H1 (cell line): ENCODE measurements at regions not wholly inside any gene's neighbourhood (a gene's known extent, or its start where the extent isn't known, plus 50 kb on each side); places are given as distances from the start of the nearest gene placed in this dataset.

Source experiments
- CEBPB ChIP-seq: IDR thresholded peaks from 2 replicates; pipeline ENCODE4 v1.6.1; 2012; ENCODE audit warnings: low read depth, low read length
- CREB1 ChIP-seq: IDR thresholded peaks from 2 replicates; pipeline ENCODE4 v1.6.1; 2012; ENCODE audit warnings: inconsistent platforms
- EGR1 ChIP-seq: IDR thresholded peaks from 2 replicates; pipeline ENCODE4 v1.6.1; 2011; ENCODE audit warnings: low read depth, low read length, borderline replicate concordance
- EZH2 ChIP-seq: fragments of 200-600 bp; sonication (generic); IDR thresholded peaks from 2 replicates; pipeline ENCODE4 v1.7.1; 2012; ENCODE audit warnings: low read depth, mild to moderate bottlenecking, moderate library complexity, low read length, inconsistent platforms; ENCODE audit not compliant: severe bottlenecking
- GABPA ChIP-seq: IDR thresholded peaks from 2 replicates; pipeline ENCODE4 v1.6.1; 2011; ENCODE audit warnings: mild to moderate bottlenecking, low read length, moderate library complexity, borderline replicate concordance; ENCODE audit not compliant: insufficient read depth
- HDAC2 ChIP-seq, 2 experiments: fragments of 300-600 bp in 1 of 2; sonication (generic) in 1 of 2; IDR thresholded peaks; 2 replicates each; pipeline ENCODE4 v1.6.1; 2011 to 2012; ENCODE audit warnings: low read depth in 2 of 2, low read length in 2 of 2, mild to moderate bottlenecking in 2 of 2, moderate library complexity in 2 of 2, borderline replicate concordance in 1 of 2, inconsistent platforms in 1 of 2
- POLR2A ChIP-seq, 2 experiments: IDR thresholded peaks; 1 replicate in 1 of 2; 2 replicates in 1 of 2; pipeline ENCODE4 v1.6.1; 2011; ENCODE audit warnings: low read depth in 2 of 2, low read length in 2 of 2, mild to moderate bottlenecking in 2 of 2; ENCODE audit errors: control extremely low read depth in 1 of 2
- POLR2AphosphoS5 ChIP-seq: IDR thresholded peaks from 2 replicates; pipeline ENCODE4 v1.6.1; 2011; ENCODE audit warnings: low read depth, low read length
- SIRT6 ChIP-seq: IDR thresholded peaks from one replicate; pipeline ENCODE4 v1.7.1; 2012; ENCODE audit warnings: low read length, inconsistent platforms
- ZNF274 ChIP-seq: IDR thresholded peaks from 2 replicates; pipeline ENCODE4 v1.7.0; 2012; ENCODE audit warnings: low read length, borderline replicate concordance; ENCODE audit errors: extremely low read depth
- TF ChIP-seq, protein P1 (sequence below), 3 experiments: IDR thresholded peaks; 1 replicate in 2 of 3; 2 replicates in 1 of 3; pipeline versions ENCODE4 v1.5.1 to v1.6.1; 2011; ENCODE audit warnings: low read length in 3 of 3, mild to moderate bottlenecking in 3 of 3, inconsistent platforms in 2 of 3, low read depth in 1 of 3, moderate library complexity in 1 of 3; ENCODE audit not compliant: insufficient read depth in 1 of 3; ENCODE audit errors: control extremely low read depth in 1 of 3
- TF ChIP-seq, protein P2 (sequence below): IDR thresholded peaks from 2 replicates; pipeline ENCODE4 v1.6.1; 2012; ENCODE audit warnings: inconsistent platforms

DNA sequence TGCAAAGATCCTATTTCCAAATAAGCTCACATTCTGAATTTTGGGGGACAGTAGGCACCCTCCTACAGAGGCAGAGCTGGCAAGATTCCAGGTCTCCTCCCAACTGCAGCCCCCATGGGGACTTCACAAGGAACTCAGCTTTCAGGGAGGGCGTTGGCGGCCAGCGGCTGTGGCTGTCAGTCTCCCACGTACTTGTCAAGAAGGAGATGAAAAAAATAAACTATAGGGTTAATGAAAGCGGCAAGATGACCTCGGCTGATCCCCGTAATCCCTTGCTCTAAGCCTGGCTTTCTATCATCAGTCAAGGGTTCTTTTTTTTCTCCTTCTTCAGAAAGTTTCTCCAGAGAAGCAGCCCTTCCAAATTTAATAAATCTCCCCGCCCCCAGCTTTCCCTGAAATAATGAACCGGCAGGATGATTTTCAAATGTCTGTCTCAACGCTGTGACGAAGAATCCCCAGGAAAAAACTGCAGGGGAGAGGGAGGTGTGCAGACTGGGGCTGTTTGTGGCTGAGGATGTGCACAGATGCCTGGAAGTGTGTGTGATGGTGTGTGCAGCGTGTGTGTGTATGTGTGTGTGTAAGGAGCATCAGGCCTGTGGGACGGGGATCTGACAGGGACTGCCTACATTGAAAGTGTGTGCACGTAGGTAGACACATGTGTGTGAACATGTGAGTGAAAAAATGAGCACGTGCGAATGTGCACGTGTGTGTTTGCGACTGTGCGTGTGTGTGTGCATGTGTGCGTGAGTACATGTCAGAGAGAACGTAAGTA is 78.7 kb downstream of the SLC2A10 start:
- TF ChIP-seq GABPA (no peak), EZH2 (no peak), SIRT6 (no peak), POLR2A (IDR thresholded peaks at IDR 0.05; ENCODE audit: control extremely low read depth in 1 of 2, low read depth in 2 of 2, low read length in 2 of 2) (no peak), EGR1 (no peak), ZNF274 (no peak), CREB1 (no peak), CEBPB (no peak), HDAC2 (IDR thresholded peaks at IDR 0.05; ENCODE audit: borderline replicate concordance in 1 of 2, low read depth in 2 of 2, low read length in 2 of 2) (no peak), POLR2AphosphoS5 (no peak)
- TF ChIP-seq, protein P1, sequence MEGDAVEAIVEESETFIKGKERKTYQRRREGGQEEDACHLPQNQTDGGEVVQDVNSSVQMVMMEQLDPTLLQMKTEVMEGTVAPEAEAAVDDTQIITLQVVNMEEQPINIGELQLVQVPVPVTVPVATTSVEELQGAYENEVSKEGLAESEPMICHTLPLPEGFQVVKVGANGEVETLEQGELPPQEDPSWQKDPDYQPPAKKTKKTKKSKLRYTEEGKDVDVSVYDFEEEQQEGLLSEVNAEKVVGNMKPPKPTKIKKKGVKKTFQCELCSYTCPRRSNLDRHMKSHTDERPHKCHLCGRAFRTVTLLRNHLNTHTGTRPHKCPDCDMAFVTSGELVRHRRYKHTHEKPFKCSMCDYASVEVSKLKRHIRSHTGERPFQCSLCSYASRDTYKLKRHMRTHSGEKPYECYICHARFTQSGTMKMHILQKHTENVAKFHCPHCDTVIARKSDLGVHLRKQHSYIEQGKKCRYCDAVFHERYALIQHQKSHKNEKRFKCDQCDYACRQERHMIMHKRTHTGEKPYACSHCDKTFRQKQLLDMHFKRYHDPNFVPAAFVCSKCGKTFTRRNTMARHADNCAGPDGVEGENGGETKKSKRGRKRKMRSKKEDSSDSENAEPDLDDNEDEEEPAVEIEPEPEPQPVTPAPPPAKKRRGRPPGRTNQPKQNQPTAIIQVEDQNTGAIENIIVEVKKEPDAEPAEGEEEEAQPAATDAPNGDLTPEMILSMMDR (IDR thresholded peaks at IDR 0.05; ENCODE audit: control extremely low read depth in 1 of 3, insufficient read depth in 1 of 3, low read depth in 1 of 3, low read length in 3 of 3): no peak
- TF ChIP-seq, protein P2, sequence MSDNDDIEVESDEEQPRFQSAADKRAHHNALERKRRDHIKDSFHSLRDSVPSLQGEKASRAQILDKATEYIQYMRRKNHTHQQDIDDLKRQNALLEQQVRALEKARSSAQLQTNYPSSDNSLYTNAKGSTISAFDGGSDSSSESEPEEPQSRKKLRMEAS: no peak
